ENCODE measurements at regions not wholly inside any gene's neighbourhood (a gene's known extent, or its start where the extent isn't known, plus 50 kb on each side); places are given as distances from the start of the nearest gene placed in this dataset.

DNA sequence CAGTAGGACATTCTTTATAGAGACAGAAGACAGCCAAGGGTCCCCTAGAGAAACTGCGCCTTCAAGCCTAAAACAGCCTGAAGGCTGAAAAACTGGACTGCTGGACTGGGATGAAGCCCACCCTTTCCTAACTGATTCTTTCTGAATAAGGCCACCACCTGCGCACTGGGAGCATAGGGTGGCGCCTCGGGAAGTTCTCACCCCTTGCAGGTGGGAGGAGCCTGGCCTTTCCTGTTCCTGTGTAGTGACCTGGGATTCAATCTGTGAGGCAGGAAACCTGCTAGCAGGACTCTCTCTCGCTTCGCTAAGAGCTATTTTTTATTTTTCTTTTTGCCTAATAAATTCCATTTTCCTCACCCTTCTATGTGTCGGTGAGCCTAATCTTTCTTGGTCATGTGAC lies 61.8 kb upstream of the KLHL13 start (continued):
- no peak for TF ChIP-seq BACH1 (IDR thresholded peaks at IDR 0.05; ENCODE audit: low read length)
- TF ChIP-seq POLR2A (IDR thresholded peaks at IDR 0.05; ENCODE audit: control extremely low read depth in 1 of 2, low read depth in 2 of 2, low read length in 2 of 2), result no peak
- TF ChIP-seq, protein P1, sequence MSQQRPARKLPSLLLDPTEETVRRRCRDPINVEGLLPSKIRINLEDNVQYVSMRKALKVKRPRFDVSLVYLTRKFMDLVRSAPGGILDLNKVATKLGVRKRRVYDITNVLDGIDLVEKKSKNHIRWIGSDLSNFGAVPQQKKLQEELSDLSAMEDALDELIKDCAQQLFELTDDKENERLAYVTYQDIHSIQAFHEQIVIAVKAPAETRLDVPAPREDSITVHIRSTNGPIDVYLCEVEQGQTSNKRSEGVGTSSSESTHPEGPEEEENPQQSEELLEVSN (IDR thresholded peaks at IDR 0.05), result no peak

All from H1 (cell line).